ENCODE measurements at regions not wholly inside any gene's neighbourhood (a gene's known extent, or its start where the extent isn't known, plus 50 kb on each side); places are given as distances from the start of the nearest gene placed in this dataset.

GRCh38 chr12:67377541-67377940, 108.4 kb downstream of the CAND1 start:
- Histone ChIP-seq H3K79me1 (ENCODE audit: low read depth in 1 of 2, low read length in 2 of 2) (no peaks in the 10 kb centered on the region), H2BK5ac (ENCODE audit: low read depth, low read length, poor library complexity, severe bottlenecking) (no peak overlapping the region), H4K5ac (ENCODE audit: low read depth, low read length) (no peak overlapping the region), H4K8ac (ENCODE audit: low read depth in 2 of 2, low read length in 2 of 2) (no peak overlapping the region), H3K14ac (replicated peaks; ENCODE audit: low read depth, low read length) (no peak overlapping the region), H3K4ac (ENCODE audit: low read depth, low read length) (no peak overlapping the region), H3K27ac (ENCODE audit: insufficient read depth, low read length) (no peak overlapping the region), H2AFZ (replicated peaks; ENCODE audit: low read length, poor library complexity) (no peak overlapping the region), H3K27me3 (ENCODE audit: control insufficient read depth, insufficient read depth, low read length) (no peaks in the 10 kb centered on the region), H2BK120ac (ENCODE audit: low read depth, low read length) (no peak overlapping the region), H2BK20ac (ENCODE audit: low read depth, low read length) (no peak overlapping the region), H3K36me3 (ENCODE audit: control insufficient read depth, insufficient read depth, low read length) (no peaks in the 10 kb centered on the region), H3K56ac (ENCODE audit: extremely low read depth, insufficient read depth, low read length) (no peak overlapping the region), H3K4me3 (ENCODE audit: insufficient read depth, low read depth, low read length) (no peak overlapping the region), H2AK9ac (replicated peaks; ENCODE audit: low read depth, low read length, poor library complexity) (no peak overlapping the region), H3K4me1 (ENCODE audit: control insufficient read depth, insufficient read depth, low read length) (no peaks in the 10 kb centered on the region), H3K9me3 (ENCODE audit: control insufficient read depth, insufficient read depth, low read length) (no peaks in the 10 kb centered on the region), H4K91ac (ENCODE audit: insufficient read depth, low read depth, low read length) (no peak overlapping the region), H3K9ac (ENCODE audit: low read depth, low read length) (no peak overlapping the region), H3K9me1 (ENCODE audit: insufficient read depth, low read length) (no peaks in the 10 kb centered on the region), H2AK5ac (ENCODE audit: low read depth, low read length) (no peak overlapping the region), H2BK15ac (ENCODE audit: low read depth, low read length) (no peak overlapping the region), H3K18ac (ENCODE audit: low read depth, low read length) (no peak overlapping the region), H4K20me1 (ENCODE audit: insufficient read depth, low read length) (no peaks in the 10 kb centered on the region), H3K23ac (ENCODE audit: low read depth, low read length) (no peak overlapping the region), H3K4me2 (ENCODE audit: low read depth, low read length) (no peak overlapping the region)
- in situ Hi-C loops (cut with MboI; ENCODE audit: low sequenced_read_pairs), result no loop called here
- intact Hi-C loops (cut with micrococcal nuclease), result no loop called here
- ChIA-PET POLR2A (ENCODE audit: unreplicated experiment) (no interaction called here), CTCF (no interaction called here)
- TF ChIP-seq POLR2A (IDR thresholded peaks at IDR 0.05; ENCODE audit: low read depth, low read length) (no peak), NFE2L2 (IDR thresholded peaks at IDR 0.05; ENCODE audit: low read depth, low read length) (no peak), CEBPB (IDR thresholded peaks at IDR 0.05; ENCODE audit: low read depth, low read length) (no peak), SMC3 (IDR thresholded peaks at IDR 0.05; ENCODE audit: low read depth, low read length) (no peak), USF2 (IDR thresholded peaks at IDR 0.05; ENCODE audit: low read depth, low read length) (no peak), ELK1 (IDR thresholded peaks at IDR 0.05; ENCODE audit: borderline replicate concordance, low read depth, low read length) (no peak), CHD1 (IDR thresholded peaks at IDR 0.05; ENCODE audit: low read depth, low read length) (no peak), BHLHE40 (IDR thresholded peaks at IDR 0.05; ENCODE audit: low read depth, low read length) (no peak), FOS (IDR thresholded peaks at IDR 0.05; ENCODE audit: low read depth, low read length) (no peak), RCOR1 (IDR thresholded peaks at IDR 0.05; ENCODE audit: insufficient replicate concordance, low read length) (no peak)
- ATAC-seq (ENCODE audit: low read depth) (no peak), DNase-seq (no peak)
- no TSS peak for BruUV-seq (replicated peaks)
- WGBS, 2 experiments (ENCODE audit: extremely low coverage in 2 of 2, insufficient read length in 1 of 2), result no CpG with 5 or more reads among the region's 4 CpGs
- dilution Hi-C loops (cut with HindIII; ENCODE audit: low sequenced_read_pairs, unreplicated experiment), result no loop called here
